ENCODE measurements at regions not wholly inside any gene's neighbourhood (a gene's known extent, or its start where the extent isn't known, plus 50 kb on each side); places are given as distances from the start of the nearest gene placed in this dataset.

DNA sequence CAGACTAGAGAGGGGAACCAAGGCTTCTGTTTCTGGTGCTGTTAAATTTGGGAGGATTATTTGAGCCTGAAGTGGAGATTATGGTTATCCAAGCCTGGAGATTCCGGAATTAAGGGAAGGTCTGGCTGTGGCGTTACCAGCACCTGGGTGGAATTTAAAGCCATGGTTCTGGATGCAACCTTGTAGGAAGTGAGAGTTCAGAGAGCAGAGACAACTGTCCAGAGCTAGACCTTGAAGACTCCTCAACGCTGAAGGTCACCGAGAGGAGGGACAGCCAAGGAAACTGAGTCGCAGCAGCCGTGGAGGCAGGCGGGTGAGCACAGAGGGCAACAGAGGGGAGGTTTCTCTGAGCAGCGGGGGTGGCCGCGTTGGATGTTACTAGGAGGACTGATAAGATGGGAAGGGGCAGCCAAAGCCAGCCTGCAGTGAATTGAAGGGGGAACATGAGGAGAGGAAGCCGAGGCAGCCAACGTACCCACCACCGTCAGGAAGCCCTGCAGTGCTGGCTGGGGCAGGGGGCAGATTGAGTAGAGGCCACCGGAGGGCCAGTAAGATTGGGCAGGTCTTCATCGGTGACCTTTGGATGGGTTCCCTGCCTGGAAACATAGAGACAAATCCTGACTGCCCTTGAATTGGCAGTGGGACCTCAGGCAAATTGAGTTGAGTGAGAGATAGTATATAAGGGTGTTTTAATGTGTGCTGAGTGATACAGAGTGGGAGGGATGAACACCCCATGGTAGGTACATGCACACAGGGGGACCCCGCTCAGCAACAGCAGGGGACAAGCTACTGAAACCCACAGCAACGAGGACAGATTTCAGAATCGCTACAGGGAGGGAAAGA lies 90.3 kb downstream of the SNX5 start:
- no peak overlapping the region for H3K4me3 ChIP-seq
- H3K4me1 ChIP-seq, result peaks cover 29% of the 10 kb centered on the region
- ATAC-seq, result no peak
- ChIA-PET POLR2A (no interaction called here), CTCF (interaction anchor here (1.5 kb wide), 1 partner anchor 21 kb away, joined by 3 read pairs; no protein-coding TSS in a partner anchor)
- TF ChIP-seq TP53 (CRISPR knock-in tag; IDR thresholded peaks at IDR 0.05) (no peak), CHD2 (IDR thresholded peaks at IDR 0.05; ENCODE audit: low read length, partially characterized antibody) (no peak), HOXB13 (CRISPR knock-in tag; IDR thresholded peaks at IDR 0.05; ENCODE audit: low read depth) (no peak), EHMT2 (IDR thresholded peaks at IDR 0.05; ENCODE audit: low read depth) (no peak), ZC3H11A (IDR thresholded peaks at IDR 0.05) (no peak), ZSCAN20 (CRISPR knock-in tag; IDR thresholded peaks at IDR 0.05) (no peak), CBX2 (IDR thresholded peaks at IDR 0.05; ENCODE audit: borderline replicate concordance, low read depth) (no peak)
- TF ChIP-seq, protein P1, sequence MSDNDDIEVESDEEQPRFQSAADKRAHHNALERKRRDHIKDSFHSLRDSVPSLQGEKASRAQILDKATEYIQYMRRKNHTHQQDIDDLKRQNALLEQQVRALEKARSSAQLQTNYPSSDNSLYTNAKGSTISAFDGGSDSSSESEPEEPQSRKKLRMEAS (IDR thresholded peaks at IDR 0.05), result no peak
- TF ChIP-seq, protein P2, sequence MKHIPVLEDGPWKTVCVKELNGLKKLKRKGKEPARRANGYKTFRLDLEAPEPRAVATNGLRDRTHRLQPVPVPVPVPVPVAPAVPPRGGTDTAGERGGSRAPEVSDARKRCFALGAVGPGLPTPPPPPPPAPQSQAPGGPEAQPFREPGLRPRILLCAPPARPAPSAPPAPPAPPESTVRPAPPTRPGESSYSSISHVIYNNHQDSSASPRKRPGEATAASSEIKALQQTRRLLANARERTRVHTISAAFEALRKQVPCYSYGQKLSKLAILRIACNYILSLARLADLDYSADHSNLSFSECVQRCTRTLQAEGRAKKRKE (CRISPR knock-in tag; IDR thresholded peaks at IDR 0.05; ENCODE audit: low read depth), result no peak
- TF ChIP-seq, protein P3, sequence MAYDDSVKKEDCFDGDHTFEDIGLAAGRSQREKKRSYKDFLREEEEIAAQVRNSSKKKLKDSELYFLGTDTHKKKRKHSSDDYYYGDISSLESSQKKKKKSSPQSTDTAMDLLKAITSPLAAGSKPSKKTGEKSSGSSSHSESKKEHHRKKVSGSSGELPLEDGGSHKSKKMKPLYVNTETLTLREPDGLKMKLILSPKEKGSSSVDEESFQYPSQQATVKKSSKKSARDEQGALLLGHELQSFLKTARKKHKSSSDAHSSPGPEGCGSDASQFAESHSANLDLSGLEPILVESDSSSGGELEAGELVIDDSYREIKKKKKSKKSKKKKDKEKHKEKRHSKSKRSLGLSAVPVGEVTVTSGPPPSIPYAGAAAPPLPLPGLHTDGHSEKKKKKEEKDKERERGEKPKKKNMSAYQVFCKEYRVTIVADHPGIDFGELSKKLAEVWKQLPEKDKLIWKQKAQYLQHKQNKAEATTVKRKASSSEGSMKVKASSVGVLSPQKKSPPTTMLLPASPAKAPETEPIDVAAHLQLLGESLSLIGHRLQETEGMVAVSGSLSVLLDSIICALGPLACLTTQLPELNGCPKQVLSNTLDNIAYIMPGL (CRISPR knock-in tag; IDR thresholded peaks at IDR 0.05; ENCODE audit: borderline replicate concordance), result no peak
- no peak for DNase-seq (ENCODE audit: low read depth in 1 of 2, low spot score in 1 of 2)
- H3K27ac ChIP-seq, result no peak overlapping the region
- WGBS (ENCODE audit: missing lambda C conversion rate), result 79% methylated on average over 18 of the region's 18 CpGs
- FAIRE-seq, result no peak
- no peak overlapping the region for H3K4me2 ChIP-seq
- no peaks in the 10 kb centered on the region for H3K9me3 ChIP-seq

DNA sequence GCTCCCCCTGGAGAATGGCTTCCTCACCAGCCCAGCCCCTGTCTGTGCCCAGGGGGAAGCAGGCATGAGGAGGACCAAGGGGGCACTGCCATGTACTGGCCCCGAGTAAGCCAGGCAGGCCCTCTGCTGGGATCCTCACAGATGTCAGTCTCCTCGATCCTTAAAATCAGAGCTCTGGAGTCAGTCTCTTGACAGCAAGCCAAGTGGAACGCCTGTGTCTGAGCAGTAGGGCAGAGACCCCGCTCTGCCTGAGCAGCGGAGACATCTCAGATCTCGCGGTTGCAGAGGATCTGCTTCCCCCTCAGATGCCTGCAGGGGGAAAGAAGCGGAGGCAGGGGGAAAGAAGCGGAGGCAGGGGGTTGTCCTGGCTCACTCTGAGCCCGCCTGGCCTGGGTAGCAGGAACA lies 92.6 kb downstream of the SNX5 start:
- WGBS (ENCODE audit: missing lambda C conversion rate), result 76% methylated on average over 9 of the region's 10 CpGs
- H3K9me3 ChIP-seq, result no peaks in the 10 kb centered on the region
- ChIA-PET CTCF (no interaction called here), POLR2A (interaction anchor here (2.0 kb wide), 1 partner anchor 194 kb away, joined by 6 read pairs; the partner anchor contains the start of gene RRBP1)
- peaks cover 29% of the 10 kb centered on the region for H3K4me1 ChIP-seq
- FAIRE-seq, result no peak
- DNase-seq (ENCODE audit: low read depth in 1 of 2, low spot score in 1 of 2), result no peak
- peak overlapping the region; percentile 51 to 65; a peak in 5 of 6 replicates for H3K27ac ChIP-seq
- TF ChIP-seq CHD2 (IDR thresholded peaks at IDR 0.05; ENCODE audit: low read length, partially characterized antibody) (no peak), KDM5A (IDR thresholded peaks at IDR 0.05) (no peak), HDAC2 (IDR thresholded peaks at IDR 0.05) (no peak), FOSB (CRISPR knock-in tag; IDR thresholded peaks at IDR 0.05) (no peak), RFX5 (IDR thresholded peaks at IDR 0.05) (no peak), MAFK (IDR thresholded peaks at IDR 0.05; ENCODE audit: partially characterized antibody) (no peak), POLR2AphosphoS2 (conservative IDR thresholded peaks at IDR 0.05; ENCODE audit: low read length) (no peak), MAZ (IDR thresholded peaks at IDR 0.05; ENCODE audit: borderline replicate concordance, low read depth, low read length) (no peak), CBX2 (IDR thresholded peaks at IDR 0.05; ENCODE audit: borderline replicate concordance, low read depth) (no peak), ZNF302 (CRISPR knock-in tag; IDR thresholded peaks at IDR 0.05) (no peak)
- TF ChIP-seq, protein P4, sequence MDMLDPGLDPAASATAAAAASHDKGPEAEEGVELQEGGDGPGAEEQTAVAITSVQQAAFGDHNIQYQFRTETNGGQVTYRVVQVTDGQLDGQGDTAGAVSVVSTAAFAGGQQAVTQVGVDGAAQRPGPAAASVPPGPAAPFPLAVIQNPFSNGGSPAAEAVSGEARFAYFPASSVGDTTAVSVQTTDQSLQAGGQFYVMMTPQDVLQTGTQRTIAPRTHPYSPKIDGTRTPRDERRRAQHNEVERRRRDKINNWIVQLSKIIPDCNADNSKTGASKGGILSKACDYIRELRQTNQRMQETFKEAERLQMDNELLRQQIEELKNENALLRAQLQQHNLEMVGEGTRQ (IDR thresholded peaks at IDR 0.05), result no peak
- no peak overlapping the region for H3K4me3 ChIP-seq
- peak in 1 of 2 experiments; percentile 11; a peak in 1 of 6 replicates for ATAC-seq
- peak overlapping the region; percentile 66; the same call in 2 of the 3 replicates for H3K4me2 ChIP-seq
